Liver (tissue), 8 donors: ENCODE measurements at regions not wholly inside any gene's neighbourhood (a gene's known extent, or its start where the extent isn't known, plus 50 kb on each side); places are given as distances from the start of the nearest gene placed in this dataset.

Experiments
- DNase-seq: peaks from one replicate; pipeline ENCODE4 v3.0.0-alpha.2; 2017; ENCODE audit warnings: low spot score
- H3K27ac ChIP-seq, 2 donors: one replicate each; pipeline ENCODE4 v1.7.0; 2013; ENCODE audit warnings: inconsistent platforms in 2 of 2, low read length in 2 of 2, control low read depth in 1 of 2, low read depth in 1 of 2, mild to moderate bottlenecking in 1 of 2
- H3K27me3 ChIP-seq, 4 donors: one replicate each; pipeline versions ENCODE4 v1.6.1 to v1.7.0; 2013; ENCODE audit warnings: low read length in 3 of 4, inconsistent platforms in 1 of 4, mild to moderate bottlenecking in 1 of 4, moderate library complexity in 1 of 4; ENCODE audit not compliant: control insufficient read depth in 4 of 4, insufficient read depth in 4 of 4
- H3K36me3 ChIP-seq, 4 donors: one replicate each; pipeline versions ENCODE4 v1.6.1 to v1.7.0; 2013; ENCODE audit warnings: low read length in 3 of 4, mild to moderate bottlenecking in 3 of 4, low read depth in 1 of 4, moderate library complexity in 1 of 4; ENCODE audit not compliant: control insufficient read depth in 4 of 4, insufficient read depth in 3 of 4
- H3K4me1 ChIP-seq, 4 donors: one replicate each; pipeline versions ENCODE4 v1.6.1 to v1.7.0; 2013; ENCODE audit warnings: low read length in 3 of 4, mild to moderate bottlenecking in 3 of 4, moderate library complexity in 1 of 4; ENCODE audit not compliant: control insufficient read depth in 4 of 4, insufficient read depth in 4 of 4
- H3K4me3 ChIP-seq, 3 donors: one replicate each; pipeline versions ENCODE4 v1.6.1 to v1.7.0; 2013; ENCODE audit warnings: low read length in 3 of 3, control low read depth in 1 of 3, low read depth in 1 of 3, mild to moderate bottlenecking in 1 of 3
- H3K9ac ChIP-seq, 2 donors: one replicate each; pipeline ENCODE4 v1.7.0; 2013; ENCODE audit warnings: low read length in 2 of 2, mild to moderate bottlenecking in 2 of 2, moderate library complexity in 2 of 2, control low read depth in 1 of 2, low read depth in 1 of 2
- H3K9me3 ChIP-seq, 4 donors: one replicate each; pipeline versions ENCODE4 v1.6.1 to v1.7.0; 2013; ENCODE audit warnings: low read length in 3 of 4; ENCODE audit not compliant: control insufficient read depth in 4 of 4
- ATF3 ChIP-seq: IDR thresholded peaks from 2 replicates; pipeline ENCODE4 v1.6.1; 2016; ENCODE audit warnings: antibody characterized with exemption
- CTCF ChIP-seq: fragments of 150-350 bp; IDR thresholded peaks from 2 replicates; pipeline ENCODE4 v1.5.1; 2017; ENCODE audit warnings: improper control_type of control experiment, low read depth, low read length; ENCODE audit not compliant: missing input control
- EGR1 ChIP-seq, 2 donors: IDR thresholded peaks; 2 replicates each; pipeline ENCODE4 v1.6.1; 2016 to 2018; ENCODE audit warnings: antibody characterized with exemption in 2 of 2, low read depth in 2 of 2
- FOXA1 ChIP-seq: IDR thresholded peaks from 2 replicates; pipeline ENCODE4 v1.6.1; 2016; ENCODE audit warnings: antibody characterized with exemption
- FOXA2 ChIP-seq: IDR thresholded peaks from 2 replicates; pipeline ENCODE4 v1.6.1; 2016; ENCODE audit warnings: antibody characterized with exemption
- HNF4A ChIP-seq, 2 donors: conservative IDR thresholded peaks; 2 replicates each; pipeline ENCODE4 v1.6.1; 2016; ENCODE audit warnings: antibody characterized with exemption in 2 of 2, mild to moderate bottlenecking in 2 of 2
- HNF4G ChIP-seq: IDR thresholded peaks from 2 replicates; pipeline ENCODE4 v1.6.1; 2016; ENCODE audit warnings: antibody characterized with exemption
- NR2F2 ChIP-seq: IDR thresholded peaks from 2 replicates; pipeline ENCODE4 v1.6.1; 2016; ENCODE audit warnings: antibody characterized with exemption
- RAD21 ChIP-seq, 2 donors: IDR thresholded peaks; 2 replicates each; pipeline ENCODE4 v1.6.1; 2016; ENCODE audit warnings: antibody characterized with exemption in 2 of 2, mild to moderate bottlenecking in 2 of 2
- REST ChIP-seq: IDR thresholded peaks from 2 replicates; pipeline ENCODE4 v1.6.1; 2016; ENCODE audit warnings: antibody characterized with exemption, mild to moderate bottlenecking
- RXRA ChIP-seq, 2 donors: IDR thresholded peaks; 2 replicates each; pipeline ENCODE4 v1.6.1; 2017 to 2018; ENCODE audit warnings: antibody characterized with exemption in 2 of 2, mild to moderate bottlenecking in 1 of 2
- TAF1 ChIP-seq: conservative IDR thresholded peaks from 2 replicates; pipeline ENCODE4 v1.6.1; 2016; ENCODE audit warnings: antibody characterized with exemption, mild to moderate bottlenecking
- YY1 ChIP-seq: IDR thresholded peaks from 2 replicates; pipeline ENCODE4 v1.6.1; 2016; ENCODE audit warnings: antibody characterized with exemption, mild to moderate bottlenecking
- ZBTB33 ChIP-seq: IDR thresholded peaks from 2 replicates; pipeline ENCODE4 v1.6.1; 2016; ENCODE audit warnings: antibody characterized with exemption
- WGBS: extraction: QIAGEN DNeasy Blood & Tissue Kit; methylation state at CpG from one replicate; pipeline ENCODE4 v1.1.7; 2013; 5-methylcytosine and 5-hydroxymethylcytosine counted together
- donor health status: healthy.
- donor health status: healthy.
- donor health status: healthy.
- donor health status: healthy.
- donor health status: healthy.

- no peak overlapping the region for H3K9ac ChIP-seq
- H3K4me3 ChIP-seq = no peak overlapping the region
- no peaks in the 10 kb centered on the region for H3K36me3 ChIP-seq
- no peaks in the 10 kb centered on the region for H3K9me3 ChIP-seq
- H3K27me3 ChIP-seq = no peaks in the 10 kb centered on the region
- no peak overlapping the region for H3K27ac ChIP-seq
- no peak for DNase-seq
- H3K4me1 ChIP-seq = no peaks in the 10 kb centered on the region
- 81% methylated on average over 12 of the region's 12 CpGs for WGBS
- no peak for TF ChIP-seq CTCF
- no peak for TF ChIP-seq FOXA2
- no peak for TF ChIP-seq FOXA1
- no peak for TF ChIP-seq TAF1
- no peak for TF ChIP-seq RAD21 (IDR thresholded peaks at IDR 0.05)
- TF ChIP-seq ZBTB33 = no peak
- TF ChIP-seq NR2F2 = no peak
- TF ChIP-seq RXRA (IDR thresholded peaks at IDR 0.05) = no peak
- no peak for TF ChIP-seq ATF3
These were observed 404.1 kb downstream of the GALR1 start for GRCh38 chr18:77653792-77654191.

- DNase-seq = no peak
- Histone ChIP-seq H3K4me3 (no peak overlapping the region), H3K4me1 (no peaks in the 10 kb centered on the region), H3K9me3 (no peaks in the 10 kb centered on the region), H3K27me3 (no peaks in the 10 kb centered on the region), H3K36me3 (no peaks in the 10 kb centered on the region), H3K9ac (no peak overlapping the region), H3K27ac (no peak overlapping the region)
- WGBS = 71% methylated on average over 5 of the region's 5 CpGs
- TF ChIP-seq REST (no peak), FOXA1 (no peak), HNF4G (no peak), YY1 (no peak), HNF4A (conservative IDR thresholded peaks at IDR 0.05) (no peak), EGR1 (IDR thresholded peaks at IDR 0.05; ENCODE audit: low read depth in 2 of 2) (no peak)
These were observed 404.7 kb downstream of the GALR1 start for GRCh38 chr18:77654302-77654701.
